OCI-LY1 (cell line): ENCODE measurements at regions not wholly inside any gene's neighbourhood (a gene's known extent, or its start where the extent isn't known, plus 50 kb on each side); places are given as distances from the start of the nearest gene placed in this dataset.
"Not testable (repeated sequence)": the region's sequence is repeated elsewhere in the genome, so short reads cannot be mapped to it uniquely, and the experiment has no call there.

Source experiments
- H2AFZ ChIP-seq: fragments of 200-600 bp; sonication (generic), shearing (Covaris generic); 2 replicates; pipeline ENCODE4 v1.6.0; 2014; ENCODE audit warnings: antibody characterized with exemption, mild to moderate bottlenecking, low read length
- H3F3A ChIP-seq: fragments of 200-600 bp; sonication (generic), shearing (Covaris generic); 2 replicates; pipeline ENCODE4 v1.6.0; 2014; ENCODE audit warnings: mild to moderate bottlenecking, antibody characterized with exemption, low read length, moderate library complexity; ENCODE audit not compliant: insufficient read depth
- H3K27ac ChIP-seq: fragments of 200-600 bp; sonication (generic); 2 replicates; pipeline ENCODE4 v1.5.1; 2014; ENCODE audit warnings: low read length, mixed run types, mild to moderate bottlenecking, low read depth; ENCODE audit not compliant: poor library complexity, severe bottlenecking
- H3K27me3 ChIP-seq: fragments of 200-600 bp; sonication (generic); 2 replicates; pipeline ENCODE4 v1.6.0; 2014; ENCODE audit warnings: antibody characterized with exemption, mild to moderate bottlenecking, low read length, moderate library complexity; ENCODE audit not compliant: insufficient read depth
- H3K36me3 ChIP-seq: fragments of 200-600 bp; sonication (generic); 2 replicates; pipeline ENCODE4 v1.6.1; 2014; ENCODE audit warnings: mild to moderate bottlenecking, antibody characterized with exemption, low read length, moderate library complexity, mixed read lengths; ENCODE audit not compliant: insufficient read depth
- H3K4me1 ChIP-seq: fragments of 200-600 bp; sonication (generic); 2 replicates; pipeline ENCODE4 v1.5.1; 2014; ENCODE audit warnings: mild to moderate bottlenecking, low read length, moderate library complexity; ENCODE audit not compliant: insufficient read depth, severe bottlenecking
- H3K4me2 ChIP-seq: fragments of 200-600 bp; sonication (generic), shearing (Covaris generic); 2 replicates; pipeline ENCODE4 v1.6.1; 2014; ENCODE audit warnings: low read length
- H3K4me3 ChIP-seq: fragments of 200-600 bp; sonication (generic); 2 replicates; pipeline ENCODE4 v1.5.1; 2014; ENCODE audit warnings: low read length, low read depth, mild to moderate bottlenecking, mixed read lengths; ENCODE audit not compliant: poor library complexity, severe bottlenecking
- H3K79me2 ChIP-seq: fragments of 200-600 bp; shearing (Covaris generic); 2 replicates; pipeline ENCODE4 v1.6.1; 2016; ENCODE audit warnings: mixed run types, low read length, mixed read lengths; ENCODE audit not compliant: insufficient read depth
- H3K9ac ChIP-seq: fragments of 200-600 bp; sonication (generic), shearing (Covaris generic); 2 replicates; pipeline ENCODE4 v1.6.1; 2014; ENCODE audit warnings: mild to moderate bottlenecking, low read length, mixed read lengths
- H3K9me2 ChIP-seq: fragments of 200-600 bp; sonication (generic), shearing (Covaris generic); 2 replicates; pipeline ENCODE4 v1.6.1; 2014; ENCODE audit warnings: low read depth, mild to moderate bottlenecking, low read length, mixed read lengths
- H3K9me3 ChIP-seq: fragments of 200-600 bp; shearing (Covaris generic); 2 replicates; pipeline ENCODE4 v1.6.1; 2014; ENCODE audit warnings: low read length, mixed read lengths
- H4K20me1 ChIP-seq: fragments of 200-600 bp; sonication (generic), shearing (Covaris generic); 2 replicates; pipeline ENCODE4 v1.6.0; 2016; ENCODE audit warnings: mild to moderate bottlenecking, low read length; ENCODE audit not compliant: insufficient read depth
- EZH2 ChIP-seq: fragments of 200-600 bp; sonication (generic), shearing (Covaris generic); IDR thresholded peaks from 2 replicates; pipeline ENCODE4 v1.8.0; 2017; ENCODE audit warnings: borderline replicate concordance, mixed run types, mild to moderate bottlenecking, antibody characterized with exemption, low read length, moderate library complexity, mixed read lengths
- TF ChIP-seq, protein P1 (sequence below): fragments of 200-600 bp; sonication (generic), shearing (Covaris generic); IDR thresholded peaks from 2 replicates; pipeline ENCODE4 v1.5.1; 2017; ENCODE audit warnings: mild to moderate bottlenecking, antibody characterized with exemption, low read length, moderate library complexity, mixed read lengths

DNA sequence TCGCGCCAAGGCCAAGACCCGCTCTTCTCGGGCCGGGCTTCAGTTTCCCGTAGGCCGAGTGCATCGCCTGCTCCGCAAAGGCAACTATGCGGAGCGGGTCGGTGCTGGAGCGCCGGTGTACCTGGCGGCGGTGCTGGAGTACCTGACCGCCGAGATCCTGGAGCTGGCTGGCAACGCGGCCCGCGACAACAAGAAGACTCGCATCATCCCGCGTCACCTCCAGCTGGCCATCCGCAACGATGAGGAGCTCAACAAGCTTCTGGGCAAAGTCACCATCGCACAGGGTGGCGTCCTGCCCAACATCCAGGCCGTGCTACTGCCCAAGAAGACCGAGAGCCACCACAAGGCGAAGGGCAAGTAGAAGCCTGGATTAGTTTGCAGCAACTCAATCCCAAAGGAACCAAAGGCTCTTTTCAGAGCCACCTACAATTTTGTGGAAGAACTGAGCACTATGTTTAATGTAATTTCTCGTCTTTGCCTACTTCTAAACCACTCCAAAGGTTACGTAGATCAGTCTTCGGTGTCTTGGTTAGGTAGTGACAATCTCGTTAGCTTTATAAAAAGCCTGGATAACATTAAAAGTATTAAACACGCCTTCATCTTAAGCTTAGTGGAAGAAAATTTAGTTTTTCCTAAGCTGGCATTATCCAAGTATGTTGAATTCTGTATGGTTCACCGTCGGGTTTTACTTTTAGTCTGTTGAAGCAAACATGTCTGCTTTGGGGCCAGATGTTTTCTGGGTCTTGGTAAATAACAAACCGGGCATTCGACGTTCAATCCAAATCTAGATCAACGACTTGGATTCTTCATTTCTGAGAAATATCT, 103.7 kb downstream of the OR2B2 start:
- H3K27me3 ChIP-seq, H3K36me3 ChIP-seq, H3K9me2 ChIP-seq, H3K79me2 ChIP-seq, H2AFZ ChIP-seq, H4K20me1 ChIP-seq, H3K9me3 ChIP-seq: not testable (repeated sequence)
- H3F3A ChIP-seq: peaks cover 22% of the 10 kb centered on the region
- peak overlapping the region; percentile 80 for H3K4me2 ChIP-seq
- H3K9ac ChIP-seq: peak overlapping the region; percentile 98
- H3K4me1 ChIP-seq: peaks cover 54% of the 10 kb centered on the region
- peak overlapping the region; percentile 81 for H3K4me3 ChIP-seq
- H3K27ac ChIP-seq: peak overlapping the region; percentile 100

DNA sequence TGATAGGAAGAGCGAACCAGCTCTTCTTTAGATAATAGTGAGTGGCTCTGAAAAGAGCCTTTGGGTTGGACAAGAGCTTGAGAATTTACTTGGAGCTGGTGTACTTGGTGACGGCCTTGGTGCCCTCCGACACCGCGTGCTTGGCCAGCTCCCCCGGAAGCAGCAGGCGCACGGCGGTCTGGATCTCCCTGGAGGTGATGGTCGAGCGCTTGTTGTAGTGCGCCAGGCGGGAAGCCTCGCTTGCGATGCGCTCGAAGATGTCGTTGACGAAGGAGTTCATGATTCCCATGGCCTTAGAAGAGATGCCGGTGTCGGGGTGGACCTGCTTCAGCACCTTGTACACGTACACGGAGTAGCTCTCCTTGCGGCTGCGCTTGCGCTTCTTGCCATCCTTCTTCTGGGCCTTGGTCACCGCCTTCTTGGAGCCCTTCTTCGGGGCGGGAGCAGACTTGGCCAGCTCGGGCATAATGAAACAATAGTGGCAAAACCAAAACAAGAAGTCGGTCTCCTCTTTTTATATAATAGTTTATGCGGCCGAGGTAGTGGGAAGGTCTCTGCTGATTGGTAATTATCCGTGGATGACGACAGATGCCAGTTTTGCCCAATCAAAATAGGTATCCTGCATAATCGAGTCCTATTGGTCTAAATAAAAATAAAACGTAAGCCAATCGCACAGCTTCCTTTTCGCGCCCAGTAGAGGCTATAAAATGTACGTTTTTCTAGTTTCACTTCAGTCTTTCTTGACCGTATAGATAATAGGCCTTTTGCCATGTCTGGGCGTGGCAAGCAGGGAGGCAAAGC, 104.6 kb downstream of the OR2B2 start:
- not testable (repeated sequence) for H3K27me3 ChIP-seq, H3K9me3 ChIP-seq, H3K9me2 ChIP-seq, H2AFZ ChIP-seq, H3K36me3 ChIP-seq, H4K20me1 ChIP-seq, H3K79me2 ChIP-seq
- peaks cover 22% of the 10 kb centered on the region for H3F3A ChIP-seq
- H3K4me1 ChIP-seq: peaks cover 46% of the 10 kb centered on the region
- peak overlapping the region; percentile 98 for H3K9ac ChIP-seq
- H3K4me3 ChIP-seq: peak overlapping the region; percentile 81
- peak overlapping the region; percentile 100 for H3K27ac ChIP-seq
- H3K4me2 ChIP-seq: peak overlapping the region; percentile 64

DNA sequence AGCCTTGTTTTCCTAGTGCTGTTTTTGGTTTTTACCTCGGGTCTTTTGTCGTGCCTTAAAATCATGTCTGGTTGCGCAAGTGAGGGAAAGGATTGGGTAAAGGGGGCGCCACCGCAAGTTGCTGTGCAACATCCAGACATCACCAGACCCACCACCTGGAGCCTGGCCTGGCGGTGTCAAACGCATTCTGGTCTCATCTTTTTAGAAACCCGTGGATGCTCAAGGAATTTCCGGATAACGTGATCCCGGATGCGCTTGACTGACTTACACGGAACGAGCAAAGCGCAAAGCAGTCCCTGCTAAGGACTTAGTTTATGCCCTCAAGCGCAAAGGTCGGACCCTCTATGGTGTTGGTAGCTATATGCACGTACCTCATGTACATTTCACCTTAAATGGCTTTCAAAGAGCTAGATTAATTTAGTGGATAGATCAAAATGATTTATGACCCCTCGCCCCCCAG, 105.2 kb downstream of the OR2B2 start:
- no peaks in the 10 kb centered on the region for H3K27me3 ChIP-seq
- peaks cover 22% of the 10 kb centered on the region for H3F3A ChIP-seq
- peak overlapping the region; percentile 96 for H3K27ac ChIP-seq
- peak overlapping the region; percentile 64 for H3K4me2 ChIP-seq
- H3K9me2 ChIP-seq: no peaks in the 10 kb centered on the region
- H3K4me3 ChIP-seq: peak overlapping the region; percentile 59
- TF ChIP-seq EZH2: no peak
- TF ChIP-seq, protein P1, sequence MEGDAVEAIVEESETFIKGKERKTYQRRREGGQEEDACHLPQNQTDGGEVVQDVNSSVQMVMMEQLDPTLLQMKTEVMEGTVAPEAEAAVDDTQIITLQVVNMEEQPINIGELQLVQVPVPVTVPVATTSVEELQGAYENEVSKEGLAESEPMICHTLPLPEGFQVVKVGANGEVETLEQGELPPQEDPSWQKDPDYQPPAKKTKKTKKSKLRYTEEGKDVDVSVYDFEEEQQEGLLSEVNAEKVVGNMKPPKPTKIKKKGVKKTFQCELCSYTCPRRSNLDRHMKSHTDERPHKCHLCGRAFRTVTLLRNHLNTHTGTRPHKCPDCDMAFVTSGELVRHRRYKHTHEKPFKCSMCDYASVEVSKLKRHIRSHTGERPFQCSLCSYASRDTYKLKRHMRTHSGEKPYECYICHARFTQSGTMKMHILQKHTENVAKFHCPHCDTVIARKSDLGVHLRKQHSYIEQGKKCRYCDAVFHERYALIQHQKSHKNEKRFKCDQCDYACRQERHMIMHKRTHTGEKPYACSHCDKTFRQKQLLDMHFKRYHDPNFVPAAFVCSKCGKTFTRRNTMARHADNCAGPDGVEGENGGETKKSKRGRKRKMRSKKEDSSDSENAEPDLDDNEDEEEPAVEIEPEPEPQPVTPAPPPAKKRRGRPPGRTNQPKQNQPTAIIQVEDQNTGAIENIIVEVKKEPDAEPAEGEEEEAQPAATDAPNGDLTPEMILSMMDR: peak; percentile 35; the same call in 1 of the 2 replicates
- no peaks in the 10 kb centered on the region for H3K9me3 ChIP-seq
- no peaks in the 10 kb centered on the region for H4K20me1 ChIP-seq
- H2AFZ ChIP-seq: no peak overlapping the region
- H3K9ac ChIP-seq: peak overlapping the region; percentile 78
- H3K79me2 ChIP-seq: no peaks in the 10 kb centered on the region
- peaks cover 40% of the 10 kb centered on the region for H3K4me1 ChIP-seq
- H3K36me3 ChIP-seq: peaks cover 5% of the 10 kb centered on the region; the same call in 1 of the 2 replicates

DNA sequence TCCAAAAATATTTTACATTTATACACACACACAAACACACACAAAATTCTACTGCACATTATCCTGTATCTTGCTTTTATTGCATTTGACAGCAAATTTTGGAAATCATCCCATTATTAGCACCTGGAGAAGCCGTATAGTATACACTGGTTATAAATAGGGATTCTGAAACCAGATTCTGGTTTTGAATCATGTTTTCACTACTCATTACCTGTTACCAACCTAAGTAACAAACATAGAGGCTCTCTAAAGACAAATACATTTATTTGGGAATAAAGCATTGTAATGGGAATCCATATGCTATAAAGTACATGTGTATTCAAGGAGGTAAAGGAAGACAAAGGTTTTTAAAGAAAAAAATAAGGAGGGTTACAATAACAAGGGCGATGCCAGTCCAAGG, 106.8 kb downstream of the OR2B2 start:
- no peaks in the 10 kb centered on the region for H3K9me2 ChIP-seq
- no peaks in the 10 kb centered on the region for H4K20me1 ChIP-seq
- H3K27me3 ChIP-seq: no peaks in the 10 kb centered on the region
- H3K4me3 ChIP-seq: no peak overlapping the region
- TF ChIP-seq, protein P1: no peak
- TF ChIP-seq EZH2: no peak
- H3K27ac ChIP-seq: peak overlapping the region; percentile 96
- peaks cover 3% of the 10 kb centered on the region; the same call in 1 of the 2 replicates for H3K36me3 ChIP-seq
- H3K9ac ChIP-seq: no peak overlapping the region; the same call in 1 of the 2 replicates
- peaks cover 26% of the 10 kb centered on the region for H3K4me1 ChIP-seq
- peaks cover 10% of the 10 kb centered on the region for H3F3A ChIP-seq
- H3K9me3 ChIP-seq: no peaks in the 10 kb centered on the region
- no peaks in the 10 kb centered on the region for H3K79me2 ChIP-seq
- H2AFZ ChIP-seq: no peak overlapping the region
- no peak overlapping the region for H3K4me2 ChIP-seq
